Osteoblast (primary cell): ENCODE measurements at regions not wholly inside any gene's neighbourhood (a gene's known extent, or its start where the extent isn't known, plus 50 kb on each side); places are given as distances from the start of the nearest gene placed in this dataset.

ENCODE experiments used
- DNase-seq: peaks from one replicate; pipeline ENCODE4 v3.0.0; 2011; ENCODE audit warnings: low spot score, mixed read lengths; ENCODE audit not compliant: insufficient read length; ENCODE audit errors: missing footprints
- H2AFZ ChIP-seq: 2 replicates; pipeline ENCODE4 v1.6.0; 2011; ENCODE audit warnings: mild to moderate bottlenecking, low read length
- H3K27ac ChIP-seq: 2 replicates; pipeline ENCODE4 v1.5.1; 2011; ENCODE audit warnings: mild to moderate bottlenecking, low read depth, low read length, moderate library complexity
- H3K27me3 ChIP-seq: 2 replicates; pipeline ENCODE4 v1.6.0; 2012; ENCODE audit warnings: mild to moderate bottlenecking, control low read depth, inconsistent platforms, low read length, moderate library complexity; ENCODE audit not compliant: insufficient read depth
- H3K36me3 ChIP-seq: 2 replicates; pipeline ENCODE4 v1.5.1; 2011; ENCODE audit warnings: mild to moderate bottlenecking, low read length, control low read depth, moderate library complexity; ENCODE audit not compliant: insufficient read depth
- H3K4me1 ChIP-seq: 2 replicates; pipeline ENCODE4 v1.5.1; 2011; ENCODE audit warnings: mild to moderate bottlenecking, low read length, control low read depth, moderate library complexity; ENCODE audit not compliant: insufficient read depth
- H3K4me2 ChIP-seq: 2 replicates; pipeline ENCODE4 v1.6.0; 2011; ENCODE audit warnings: mild to moderate bottlenecking, low read length; ENCODE audit not compliant: insufficient read depth
- H3K4me3 ChIP-seq: fragments of 200-600 bp; sonication (generic); 3 replicates; pipeline ENCODE4 v1.5.1; 2012; ENCODE audit warnings: mild to moderate bottlenecking, low read length, inconsistent platforms; ENCODE audit not compliant: insufficient read depth
- H3K79me2 ChIP-seq: 2 replicates; pipeline ENCODE4 v1.6.0; 2012; ENCODE audit warnings: mild to moderate bottlenecking, low read length, control low read depth, inconsistent platforms; ENCODE audit not compliant: insufficient read depth
- H3K9me3 ChIP-seq: 2 replicates; pipeline ENCODE4 v1.5.1; 2011; ENCODE audit warnings: low read depth, low read length, control low read depth
- H4K20me1 ChIP-seq: 2 replicates; pipeline ENCODE4 v1.6.0; 2012; ENCODE audit warnings: mild to moderate bottlenecking, low read length, control low read depth; ENCODE audit not compliant: insufficient read depth
- CTCF ChIP-seq: IDR thresholded peaks from 2 replicates; pipeline ENCODE4 v1.5.1; 2011; ENCODE audit warnings: mild to moderate bottlenecking, low read depth, low read length, moderate library complexity; ENCODE audit errors: extremely low read depth

- Histone ChIP-seq H3K36me3 (no peaks in the 10 kb centered on the region), H3K79me2 (no peaks in the 10 kb centered on the region), H4K20me1 (no peaks in the 10 kb centered on the region), H3K27ac (no peak overlapping the region), H3K4me2 (no peak overlapping the region), H3K27me3 (peaks cover 22% of the 10 kb centered on the region), H3K4me3 (no peak overlapping the region), H2AFZ (no peak overlapping the region), H3K4me1 (no peaks in the 10 kb centered on the region), H3K9me3 (peaks cover 2% of the 10 kb centered on the region)
- no peak for DNase-seq
- no peak for TF ChIP-seq CTCF
Observed at GRCh38 chr10:113313722-113314121, 239.1 kb upstream of the HABP2 start.

GRCh38 chr10:113316506-113316905 is 236.3 kb upstream of the HABP2 start:
- no peaks in the 10 kb centered on the region for H3K79me2 ChIP-seq
- DNase-seq, result no peak
- no peak for TF ChIP-seq CTCF
- H3K4me3 ChIP-seq, result no peak overlapping the region
- H3K36me3 ChIP-seq, result no peaks in the 10 kb centered on the region
- H2AFZ ChIP-seq, result no peak overlapping the region
- H3K27ac ChIP-seq, result no peak overlapping the region
- no peak overlapping the region for H3K4me2 ChIP-seq
- peaks cover 2% of the 10 kb centered on the region for H3K9me3 ChIP-seq
- no peaks in the 10 kb centered on the region for H3K4me1 ChIP-seq
- no peaks in the 10 kb centered on the region for H4K20me1 ChIP-seq
- peaks cover 25% of the 10 kb centered on the region for H3K27me3 ChIP-seq

DNA sequence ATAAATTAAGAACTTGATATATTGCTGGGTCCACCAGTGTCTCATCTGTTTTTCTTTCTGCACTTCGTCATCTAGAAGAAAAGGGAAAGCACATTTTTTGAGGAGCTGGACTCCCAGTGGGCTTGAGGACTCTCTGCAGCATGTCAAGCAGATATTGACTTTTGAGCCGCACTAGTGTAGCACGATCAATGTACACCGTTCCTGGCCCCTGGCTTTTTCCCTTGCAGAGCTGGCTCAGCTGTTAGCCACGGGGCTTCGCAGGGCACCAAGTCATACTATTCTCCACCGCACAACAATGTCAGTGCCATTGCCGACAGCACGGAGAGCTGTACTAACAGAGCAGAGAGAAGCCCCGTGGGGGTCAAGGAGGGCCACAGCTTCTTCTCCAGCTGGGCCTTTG is 235.4 kb upstream of the HABP2 start:
- Histone ChIP-seq H3K79me2 (no peaks in the 10 kb centered on the region), H3K4me1 (no peaks in the 10 kb centered on the region), H3K4me3 (no peak overlapping the region), H3K36me3 (no peaks in the 10 kb centered on the region), H3K9me3 (peaks cover 2% of the 10 kb centered on the region), H2AFZ (no peak overlapping the region), H3K27me3 (peaks cover 27% of the 10 kb centered on the region), H4K20me1 (no peaks in the 10 kb centered on the region), H3K4me2 (no peak overlapping the region), H3K27ac (no peak overlapping the region)
- no peak for TF ChIP-seq CTCF
- no peak for DNase-seq

DNA sequence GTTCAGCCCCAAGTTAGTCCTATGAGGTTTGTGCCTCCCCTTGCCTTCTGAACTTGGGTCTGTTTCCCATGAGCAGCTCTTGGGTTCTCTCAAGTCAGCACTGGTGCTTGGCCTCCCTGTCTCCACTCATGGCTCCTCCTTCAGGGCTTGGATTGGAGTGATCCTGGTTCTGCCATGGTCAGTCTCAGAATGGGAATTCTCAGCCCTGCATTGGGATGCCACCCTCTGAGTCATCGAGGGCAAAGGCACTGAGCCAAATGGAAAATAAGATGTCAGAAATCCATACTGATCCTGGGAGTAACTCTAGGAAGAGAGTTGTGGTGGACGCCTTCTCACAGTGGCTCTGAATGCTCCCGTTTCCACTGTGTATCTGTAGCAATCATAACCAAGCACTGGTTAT is 233.4 kb upstream of the HABP2 start:
- DNase-seq, result no peak
- H4K20me1 ChIP-seq, result no peaks in the 10 kb centered on the region
- no peak overlapping the region for H3K27ac ChIP-seq
- H3K79me2 ChIP-seq, result no peaks in the 10 kb centered on the region
- H3K4me3 ChIP-seq, result no peak overlapping the region
- H3K9me3 ChIP-seq, result no peaks in the 10 kb centered on the region
- no peak overlapping the region for H2AFZ ChIP-seq
- H3K4me2 ChIP-seq, result no peak overlapping the region
- H3K4me1 ChIP-seq, result no peaks in the 10 kb centered on the region
- H3K27me3 ChIP-seq, result peaks cover 20% of the 10 kb centered on the region
- no peaks in the 10 kb centered on the region for H3K36me3 ChIP-seq
- no peak for TF ChIP-seq CTCF
